HEK293 (cell line): ENCODE measurements at regions not wholly inside any gene's neighbourhood (a gene's known extent, or its start where the extent isn't known, plus 50 kb on each side); places are given as distances from the start of the nearest gene placed in this dataset.

Experiments used
- CTCF ChIA-PET: fragments of 350-600 bp; formaldehyde crosslinking; extraction: SDS; loops from one replicate; lab custom pipeline; 2021; ENCODE audit warnings: antibody characterized with exemption; lab: Yijun Ruan, JAX
- POLR2A ChIA-PET: fragments of 300-600 bp; formaldehyde crosslinking; extraction: SDS; loops from one replicate; lab custom pipeline; 2020; ENCODE audit warnings: antibody characterized with exemption, inconsistent platforms; lab: Yijun Ruan, JAX
- H3K27ac ChIP-seq: fragments of 200-500 bp; sonication (Bioruptor generic); 2 replicates; pipeline ENCODE4 v1.5.1; 2014; ENCODE audit warnings: low read depth, low read length, control low read depth, inconsistent platforms; ENCODE audit errors: extremely low read depth
- H3K36me3 ChIP-seq, 2 experiments: fragments of 200-500 bp in 1 of 2; sonication (Bioruptor generic) in 1 of 2; 1 replicate in 1 of 2; 2 replicates in 1 of 2; pipeline ENCODE4 v1.5.1; 2014 to 2017; ENCODE audit warnings: inconsistent platforms in 2 of 2, low read length in 2 of 2; ENCODE audit not compliant: control insufficient read depth in 2 of 2, insufficient read depth in 1 of 2
- H3K4me1 ChIP-seq: fragments of 200-500 bp; sonication (Bioruptor generic); 2 replicates; pipeline ENCODE4 v1.5.1; 2014; ENCODE audit warnings: mild to moderate bottlenecking, low read length, inconsistent platforms; ENCODE audit not compliant: control insufficient read depth, insufficient read depth
- H3K4me3 ChIP-seq: 2 replicates; pipeline ENCODE4 v1.5.1; 2011; ENCODE audit warnings: low read depth, mild to moderate bottlenecking, control low read depth, low read length, moderate library complexity
- H3K9me3 ChIP-seq: fragments of 200-500 bp; sonication (Bioruptor generic); 2 replicates; pipeline ENCODE4 v1.5.1; 2014; ENCODE audit warnings: low read depth, low read length, inconsistent platforms; ENCODE audit not compliant: control insufficient read depth, insufficient read depth
- HIC1 ChIP-seq: fragments of 450-650 bp; formaldehyde crosslinking; IDR thresholded peaks from 2 replicates; pipeline ENCODE4 v1.5.1; 2016; ENCODE audit warnings: missing biosample characterization, missing genetic modification characterization
- PBX3 ChIP-seq: sonication (generic); formaldehyde crosslinking; IDR thresholded peaks from 2 replicates; pipeline ENCODE4 v1.8.1; 2022; ENCODE audit warnings: mild to moderate bottlenecking, moderate library complexity, missing genetic modification reagents
- PRDM1 ChIP-seq: fragments of 450-650 bp; formaldehyde crosslinking; IDR thresholded peaks from 2 replicates; pipeline ENCODE4; 2016; ENCODE audit warnings: missing biosample characterization, missing genetic modification characterization
- PRDM10 ChIP-seq: fragments of 450-650 bp; formaldehyde crosslinking; IDR thresholded peaks from 2 replicates; pipeline ENCODE4 v1.5.1; 2016; ENCODE audit warnings: missing biosample characterization, missing genetic modification characterization
- RBAK ChIP-seq: fragments of 450-650 bp; formaldehyde crosslinking; IDR thresholded peaks from 2 replicates; pipeline ENCODE4 v1.5.1; 2016; ENCODE audit warnings: missing biosample characterization, missing genetic modification characterization
- SALL2 ChIP-seq: fragments of 450-650 bp; formaldehyde crosslinking; IDR thresholded peaks from 2 replicates; pipeline ENCODE4 v1.5.0; 2017; ENCODE audit warnings: missing biosample characterization, mild to moderate bottlenecking, missing genetic modification characterization, borderline replicate concordance
- SETDB1 ChIP-seq: IDR thresholded peaks from one replicate; pipeline ENCODE4 v1.6.1; 2017; ENCODE audit warnings: mild to moderate bottlenecking, low read length, moderate library complexity, mixed read lengths; ENCODE audit not compliant: insufficient read length
- ZBTB48 ChIP-seq: fragments of 450-650 bp; formaldehyde crosslinking; IDR thresholded peaks from 2 replicates; pipeline ENCODE4 v1.5.1; 2016; ENCODE audit warnings: missing biosample characterization, missing genetic modification characterization
- ZNF112 ChIP-seq: fragments of 450-650 bp; formaldehyde crosslinking; IDR thresholded peaks from 2 replicates; pipeline ENCODE4 v1.5.0; 2017; ENCODE audit warnings: missing biosample characterization, missing genetic modification characterization
- ZNF140 ChIP-seq: fragments of 450-650 bp; formaldehyde crosslinking; IDR thresholded peaks from 2 replicates; pipeline ENCODE4 v1.5.1; 2016; ENCODE audit warnings: missing biosample characterization, missing genetic modification characterization
- ZNF18 ChIP-seq: fragments of 450-650 bp; formaldehyde crosslinking; IDR thresholded peaks from 2 replicates; pipeline ENCODE4 v1.5.1; 2016; ENCODE audit warnings: missing biosample characterization, missing genetic modification characterization
- ZNF280C ChIP-seq: fragments of 450-650 bp; formaldehyde crosslinking; IDR thresholded peaks from 2 replicates; pipeline ENCODE4 v1.5.1; 2016; ENCODE audit warnings: missing biosample characterization, missing genetic modification characterization
- ZNF280D ChIP-seq: fragments of 450-650 bp; formaldehyde crosslinking; IDR thresholded peaks from 2 replicates; pipeline ENCODE4 v1.5.1; 2016; ENCODE audit warnings: missing biosample characterization, missing genetic modification characterization
- ZNF341 ChIP-seq: fragments of 450-650 bp; formaldehyde crosslinking; IDR thresholded peaks from 2 replicates; pipeline ENCODE4; 2016; ENCODE audit warnings: low read depth, missing biosample characterization, missing genetic modification characterization
- ZNF350 ChIP-seq: fragments of 450-650 bp; formaldehyde crosslinking; IDR thresholded peaks from 2 replicates; pipeline ENCODE4 v1.5.0; 2017; ENCODE audit warnings: missing biosample characterization, mild to moderate bottlenecking, missing genetic modification characterization
- ZNF473 ChIP-seq: fragments of 450-650 bp; formaldehyde crosslinking; IDR thresholded peaks from 2 replicates; pipeline ENCODE4 v1.5.1; 2017; ENCODE audit warnings: missing biosample characterization, missing genetic modification characterization
- ZNF48 ChIP-seq: fragments of 450-650 bp; formaldehyde crosslinking; IDR thresholded peaks from 2 replicates; pipeline ENCODE4 v1.5.1; 2016; ENCODE audit warnings: missing biosample characterization, missing genetic modification characterization
- ZNF560 ChIP-seq: fragments of 450-650 bp; formaldehyde crosslinking; IDR thresholded peaks from 2 replicates; pipeline ENCODE4 v1.5.1; 2017; ENCODE audit warnings: missing biosample characterization, missing genetic modification characterization, borderline replicate concordance
- ZNF561 ChIP-seq: fragments of 450-650 bp; IDR thresholded peaks from 2 replicates; pipeline ENCODE4 v1.5.1; 2018; ENCODE audit warnings: missing biosample characterization, missing genetic modification characterization, borderline replicate concordance
- ZNF791 ChIP-seq: fragments of 450-650 bp; formaldehyde crosslinking; IDR thresholded peaks from 2 replicates; pipeline ENCODE4 v1.5.1; 2016; ENCODE audit warnings: missing biosample characterization, missing genetic modification characterization
- ZSCAN30 ChIP-seq: fragments of 450-650 bp; IDR thresholded peaks from 2 replicates; pipeline ENCODE4 v1.5.1; 2018; ENCODE audit warnings: missing biosample characterization, mild to moderate bottlenecking, missing genetic modification characterization, moderate library complexity

GRCh38 chr7:47635091-47636080 is 53.5 kb upstream of the TNS3 start (continued):
- no peak for TF ChIP-seq HIC1 (tag by site-specific recombination)
- peak; percentile 69 for TF ChIP-seq PRDM1 (tag by site-specific recombination)
- no peak for TF ChIP-seq ZNF560 (tag by site-specific recombination)
- TF ChIP-seq ZNF791 (tag by site-specific recombination) = no peak
- no peak for TF ChIP-seq ZNF18 (tag by site-specific recombination)
- TF ChIP-seq PBX3 = no peak
- peak; percentile 47; the same call in 1 of the 2 replicates for TF ChIP-seq ZNF341 (tag by site-specific recombination)
- TF ChIP-seq SETDB1 = no peak
- TF ChIP-seq ZNF280C = no peak
- TF ChIP-seq ZBTB48 (tag by site-specific recombination) = peak; percentile 77
- no peak for TF ChIP-seq ZNF140 (tag by site-specific recombination)

- H3K4me1 ChIP-seq = no peaks in the 10 kb centered on the region
- H3K36me3 ChIP-seq = no peaks in the 10 kb centered on the region
- CTCF ChIA-PET = no interaction called here
- H3K4me3 ChIP-seq = no peak overlapping the region
- H3K9me3 ChIP-seq = no peaks in the 10 kb centered on the region
- H3K27ac ChIP-seq = no peak overlapping the region
- POLR2A ChIA-PET = no interaction called here
- TF ChIP-seq ZNF112 (no peak), ZNF561 (tag by site-specific recombination) (no peak), ZBTB48 (tag by site-specific recombination) (no peak), ZNF280D (no peak), ZSCAN30 (tag by site-specific recombination) (no peak), RBAK (tag by site-specific recombination) (no peak), ZNF473 (tag by site-specific recombination) (no peak), PRDM10 (tag by site-specific recombination) (no peak), ZNF350 (no peak), ZNF791 (tag by site-specific recombination) (no peak), ZNF48 (tag by site-specific recombination) (no peak), SALL2 (tag by site-specific recombination) (no peak)
Measured at GRCh38 chr7:47634273-47634672, 52.4 kb upstream of the TNS3 start.
